Stimulated activated CD4-positive, alpha-beta T cell treated with anti-CD3 and anti-CD28 coated beads, TNF-alpha, amount 100 ng/mL, for 24 hours (primary cell): ENCODE measurements at regions not wholly inside any gene's neighbourhood (a gene's known extent, or its start where the extent isn't known, plus 50 kb on each side); places are given as distances from the start of the nearest gene placed in this dataset.

Experiments
- DNase-seq, 3 experiments: peaks; one replicate each; pipeline ENCODE4 v3.0.0-alpha.2; 2020; ENCODE audit warnings: low read depth in 3 of 3

GRCh38 chr3:99502871-99503270, 135.5 kb upstream of the COL8A1 start:
- no peak for DNase-seq

GRCh38 chr3:99500485-99500884, 137.9 kb upstream of the COL8A1 start:
- no peak for DNase-seq

- DNase-seq = no peak
Measured at GRCh38 chr3:99499235-99500158, 138.9 kb upstream of the COL8A1 start.

GRCh38 chr3:99498550-99499234, 139.7 kb upstream of the COL8A1 start:
- no peak for DNase-seq

- no peak for DNase-seq
Measured at GRCh38 chr3:99487894-99488293, 150.5 kb upstream of the COL8A1 start.

GRCh38 chr3:99485286-99485685, 153.1 kb upstream of the COL8A1 start:
- no peak for DNase-seq

GRCh38 chr3:99484871-99485270, 153.5 kb upstream of the COL8A1 start:
- DNase-seq = no peak

- DNase-seq = no peak
Measured at GRCh38 chr3:99483841-99484240, 154.6 kb upstream of the COL8A1 start.

GRCh38 chr3:99482191-99482590, 156.2 kb upstream of the COL8A1 start:
- no peak for DNase-seq

GRCh38 chr3:99481561-99481960, 156.8 kb upstream of the COL8A1 start:
- DNase-seq = no peak

GRCh38 chr3:99479768-99480167, 158.6 kb upstream of the COL8A1 start:
- no peak for DNase-seq

GRCh38 chr3:99477650-99478049, 160.7 kb upstream of the COL8A1 start:
- no peak for DNase-seq

- no peak for DNase-seq
Measured at GRCh38 chr3:99475229-99475628, 163.2 kb upstream of the COL8A1 start.

- DNase-seq = no peak
Measured at GRCh38 chr3:99474776-99475175, 163.6 kb upstream of the COL8A1 start.

- no peak for DNase-seq
Measured at GRCh38 chr3:99473321-99473751, 165.1 kb upstream of the COL8A1 start.

- no peak for DNase-seq
Measured at GRCh38 chr3:99472385-99472784, 166.0 kb upstream of the COL8A1 start.

GRCh38 chr3:99471353-99472323, 166.8 kb upstream of the COL8A1 start:
- no peak for DNase-seq

GRCh38 chr3:99470841-99471240, 167.6 kb upstream of the COL8A1 start:
- DNase-seq = no peak

- no peak for DNase-seq
Measured at GRCh38 chr3:99468918-99469317, 169.5 kb upstream of the COL8A1 start.

- no peak for DNase-seq
Measured at GRCh38 chr3:99467420-99467819, 171.0 kb upstream of the COL8A1 start.

- DNase-seq = no peak
Measured at GRCh38 chr3:99466331-99466730, 172.1 kb upstream of the COL8A1 start.

GRCh38 chr3:99458013-99458412, 180.4 kb upstream of the COL8A1 start:
- no peak for DNase-seq
